Neural cell (in vitro differentiated cells): ENCODE measurements at regions not wholly inside any gene's neighbourhood (a gene's known extent, or its start where the extent isn't known, plus 50 kb on each side); places are given as distances from the start of the nearest gene placed in this dataset.

Experiments used
- H2AFZ ChIP-seq: fragments of 200-600, 300-800 bp; sonication (generic), shearing (Covaris generic); 2 replicates; pipeline ENCODE4 v1.6.0; 2014; ENCODE audit warnings: low read depth, mild to moderate bottlenecking, antibody characterized with exemption, low read length, moderate library complexity
- H3F3A ChIP-seq: fragments of 200-600 bp; shearing (Covaris generic); 2 replicates; pipeline ENCODE4 v1.6.1; 2016; ENCODE audit warnings: mild to moderate bottlenecking, moderate library complexity, mixed read lengths, antibody characterized with exemption, low read length; ENCODE audit not compliant: insufficient read depth, poor library complexity, severe bottlenecking
- H3K27ac ChIP-seq: fragments of 200-600, 300-800 bp; sonication (generic), shearing (Covaris generic); 2 replicates; pipeline ENCODE4 v1.5.1; 2014; ENCODE audit warnings: mild to moderate bottlenecking, low read length, moderate library complexity
- H3K27me3 ChIP-seq: fragments of 300-800, 200-600 bp; sonication (generic), shearing (Covaris generic); 2 replicates; pipeline ENCODE4 v1.6.0; 2014; ENCODE audit warnings: mild to moderate bottlenecking, low read depth, low read length, moderate library complexity; ENCODE audit not compliant: insufficient read depth
- H3K36me3 ChIP-seq: fragments of 300-800, 200-600 bp; sonication (generic), shearing (Covaris generic); 2 replicates; pipeline ENCODE4 v1.5.1; 2014; ENCODE audit warnings: mild to moderate bottlenecking, antibody characterized with exemption, low read length, moderate library complexity; ENCODE audit not compliant: insufficient read depth
- H3K4me2 ChIP-seq: fragments of 300-800, 200-600 bp; sonication (generic), shearing (Covaris generic); 2 replicates; pipeline ENCODE4 v1.6.0; 2014; ENCODE audit warnings: mild to moderate bottlenecking, low read length
- H3K4me3 ChIP-seq: fragments of 300-800, 200-600 bp; sonication (generic), shearing (Covaris generic); 2 replicates; pipeline ENCODE4 v1.5.1; 2014; ENCODE audit warnings: mild to moderate bottlenecking, low read length, moderate library complexity
- H3K79me2 ChIP-seq: fragments of 200-600 bp; shearing (Covaris generic); replicated peaks from 2 replicates; pipeline ENCODE4 v1.6.0; 2014; ENCODE audit warnings: mild to moderate bottlenecking, low read length, moderate library complexity; ENCODE audit not compliant: insufficient read depth
- H3K9ac ChIP-seq: fragments of 300-800, 200-600 bp; sonication (generic), shearing (Covaris generic); 2 replicates; pipeline ENCODE4 v1.6.1; 2016; ENCODE audit warnings: mild to moderate bottlenecking, low read length, mixed read lengths
- H3K9me2 ChIP-seq: fragments of 200-600 bp; shearing (Covaris generic); 2 replicates; pipeline ENCODE4 v1.6.1; 2016; ENCODE audit warnings: mild to moderate bottlenecking, low read length, mixed read lengths; ENCODE audit not compliant: insufficient read depth
- H3K9me3 ChIP-seq: fragments of 200-600, 300-800 bp; sonication (generic), shearing (Covaris generic); 2 replicates; pipeline ENCODE4 v1.6.1; 2016; ENCODE audit warnings: mild to moderate bottlenecking, mixed run types, low read length, moderate library complexity, mixed read lengths
- H4K20me1 ChIP-seq: fragments of 200-600 bp; shearing (Covaris generic); 2 replicates; pipeline ENCODE4 v1.6.1; 2016; ENCODE audit warnings: mild to moderate bottlenecking, mixed run types; ENCODE audit not compliant: insufficient read depth
- EP300 ChIP-seq: fragments of 450-650 bp; conservative IDR thresholded peaks from 2 replicates; pipeline ENCODE4 v1.6.1; 2014; ENCODE audit warnings: antibody characterized with exemption, mild to moderate bottlenecking, moderate library complexity; ENCODE audit not compliant: poor library complexity, severe bottlenecking
- EZH2 ChIP-seq: fragments of 200-600, 300-800 bp; shearing (Covaris generic), sonication (generic); IDR thresholded peaks from 2 replicates; pipeline ENCODE4 v1.6.1; 2014; ENCODE audit warnings: antibody characterized with exemption, low read length, borderline replicate concordance, mild to moderate bottlenecking; ENCODE audit not compliant: insufficient read depth, poor library complexity, severe bottlenecking
- MXI1 ChIP-seq: fragments of 450-650 bp; conservative IDR thresholded peaks from 2 replicates; pipeline ENCODE4 v1.6.1; 2014; ENCODE audit warnings: antibody characterized with exemption, mild to moderate bottlenecking; ENCODE audit not compliant: poor library complexity, severe bottlenecking
- RAD21 ChIP-seq: fragments of 450-650 bp; conservative IDR thresholded peaks from 2 replicates; pipeline ENCODE4 v1.6.1; 2014; ENCODE audit warnings: antibody characterized with exemption, mild to moderate bottlenecking, moderate library complexity
- SMC3 ChIP-seq: fragments of 450-650 bp; conservative IDR thresholded peaks from 2 replicates; pipeline ENCODE4 v1.6.1; 2014; ENCODE audit warnings: antibody characterized with exemption, mild to moderate bottlenecking, moderate library complexity; ENCODE audit not compliant: poor library complexity
- TAF1 ChIP-seq: IDR thresholded peaks from 2 replicates; pipeline ENCODE4 v1.6.1; 2012; ENCODE audit warnings: low read depth
- TF ChIP-seq, protein P1 (sequence below): IDR thresholded peaks from 2 replicates; pipeline ENCODE4 v1.6.1; 2012; ENCODE audit warnings: borderline replicate concordance
- TF ChIP-seq, protein P2 (sequence below): fragments of 450-650 bp; IDR thresholded peaks from 2 replicates; pipeline ENCODE4 v1.5.1; 2014; ENCODE audit warnings: antibody characterized with exemption, mild to moderate bottlenecking, moderate library complexity; ENCODE audit not compliant: poor library complexity, severe bottlenecking

DNA sequence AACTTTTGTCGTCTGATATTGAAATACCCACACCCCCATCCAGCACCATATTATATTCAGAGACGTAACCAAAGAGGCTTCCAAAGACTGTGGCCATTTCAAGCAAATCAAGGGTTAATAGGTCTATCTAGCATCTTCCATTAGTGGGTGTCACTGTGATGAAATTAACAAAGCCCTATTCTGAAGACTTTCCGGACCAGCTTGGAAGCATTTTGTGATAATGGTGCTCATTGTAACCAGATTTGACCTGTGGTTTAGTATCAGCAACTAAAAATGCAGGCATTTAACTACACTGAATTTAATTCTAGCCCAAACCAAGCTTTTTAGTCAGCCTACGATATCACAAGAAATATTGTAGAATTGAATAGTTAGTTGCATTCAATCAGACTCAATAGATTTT, 309.7 kb upstream of the TENM3 start:
- H3K4me3 ChIP-seq = no peak overlapping the region
- no peaks in the 10 kb centered on the region for H3K9me2 ChIP-seq
- H3K27me3 ChIP-seq = no peaks in the 10 kb centered on the region
- no peaks in the 10 kb centered on the region for H3K79me2 ChIP-seq
- no peak for TF ChIP-seq MXI1
- TF ChIP-seq, protein P1, sequence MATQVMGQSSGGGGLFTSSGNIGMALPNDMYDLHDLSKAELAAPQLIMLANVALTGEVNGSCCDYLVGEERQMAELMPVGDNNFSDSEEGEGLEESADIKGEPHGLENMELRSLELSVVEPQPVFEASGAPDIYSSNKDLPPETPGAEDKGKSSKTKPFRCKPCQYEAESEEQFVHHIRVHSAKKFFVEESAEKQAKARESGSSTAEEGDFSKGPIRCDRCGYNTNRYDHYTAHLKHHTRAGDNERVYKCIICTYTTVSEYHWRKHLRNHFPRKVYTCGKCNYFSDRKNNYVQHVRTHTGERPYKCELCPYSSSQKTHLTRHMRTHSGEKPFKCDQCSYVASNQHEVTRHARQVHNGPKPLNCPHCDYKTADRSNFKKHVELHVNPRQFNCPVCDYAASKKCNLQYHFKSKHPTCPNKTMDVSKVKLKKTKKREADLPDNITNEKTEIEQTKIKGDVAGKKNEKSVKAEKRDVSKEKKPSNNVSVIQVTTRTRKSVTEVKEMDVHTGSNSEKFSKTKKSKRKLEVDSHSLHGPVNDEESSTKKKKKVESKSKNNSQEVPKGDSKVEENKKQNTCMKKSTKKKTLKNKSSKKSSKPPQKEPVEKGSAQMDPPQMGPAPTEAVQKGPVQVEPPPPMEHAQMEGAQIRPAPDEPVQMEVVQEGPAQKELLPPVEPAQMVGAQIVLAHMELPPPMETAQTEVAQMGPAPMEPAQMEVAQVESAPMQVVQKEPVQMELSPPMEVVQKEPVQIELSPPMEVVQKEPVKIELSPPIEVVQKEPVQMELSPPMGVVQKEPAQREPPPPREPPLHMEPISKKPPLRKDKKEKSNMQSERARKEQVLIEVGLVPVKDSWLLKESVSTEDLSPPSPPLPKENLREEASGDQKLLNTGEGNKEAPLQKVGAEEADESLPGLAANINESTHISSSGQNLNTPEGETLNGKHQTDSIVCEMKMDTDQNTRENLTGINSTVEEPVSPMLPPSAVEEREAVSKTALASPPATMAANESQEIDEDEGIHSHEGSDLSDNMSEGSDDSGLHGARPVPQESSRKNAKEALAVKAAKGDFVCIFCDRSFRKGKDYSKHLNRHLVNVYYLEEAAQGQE = no peak
- H3K9me3 ChIP-seq = no peaks in the 10 kb centered on the region
- no peaks in the 10 kb centered on the region for H3K36me3 ChIP-seq
- H2AFZ ChIP-seq = no peak overlapping the region
- no peak overlapping the region for H3K27ac ChIP-seq
- H3F3A ChIP-seq = no peaks in the 10 kb centered on the region
- no peak overlapping the region for H3K4me2 ChIP-seq
- no peak overlapping the region for H3K9ac ChIP-seq
- no peaks in the 10 kb centered on the region for H4K20me1 ChIP-seq

DNA sequence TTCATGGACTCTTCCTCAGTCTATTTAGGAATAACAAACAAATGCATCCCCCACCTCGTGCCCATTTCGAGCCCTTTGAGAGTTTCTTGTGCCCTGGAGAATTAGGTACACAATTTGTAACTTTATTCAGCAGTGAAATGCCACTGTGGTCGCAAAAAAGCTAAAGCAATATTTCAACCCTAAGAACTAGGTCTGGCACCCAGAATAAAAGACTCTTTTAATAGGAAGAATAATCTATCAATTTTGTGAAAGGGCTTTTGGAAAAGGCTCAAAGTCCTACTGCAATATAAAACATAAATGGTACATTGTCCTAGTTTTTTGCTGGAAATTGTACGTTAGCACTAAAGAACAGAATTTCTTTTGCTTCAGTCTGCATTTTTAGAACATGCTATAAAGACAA, 304.6 kb upstream of the TENM3 start:
- Histone ChIP-seq H3K36me3 (no peaks in the 10 kb centered on the region), H3K9me2 (no peaks in the 10 kb centered on the region), H3K79me2 (no peaks in the 10 kb centered on the region), H3K9me3 (no peaks in the 10 kb centered on the region), H4K20me1 (no peaks in the 10 kb centered on the region), H3K4me3 (no peak overlapping the region), H2AFZ (no peak overlapping the region), H3K27me3 (no peaks in the 10 kb centered on the region), H3K9ac (no peak overlapping the region), H3K4me2 (no peak overlapping the region), H3F3A (no peaks in the 10 kb centered on the region), H3K27ac (no peak overlapping the region)
- no peak for TF ChIP-seq EP300
- TF ChIP-seq TAF1 = no peak
- TF ChIP-seq SMC3 = no peak
- TF ChIP-seq, protein P1 = no peak
- TF ChIP-seq RAD21 = no peak
- TF ChIP-seq, protein P2, sequence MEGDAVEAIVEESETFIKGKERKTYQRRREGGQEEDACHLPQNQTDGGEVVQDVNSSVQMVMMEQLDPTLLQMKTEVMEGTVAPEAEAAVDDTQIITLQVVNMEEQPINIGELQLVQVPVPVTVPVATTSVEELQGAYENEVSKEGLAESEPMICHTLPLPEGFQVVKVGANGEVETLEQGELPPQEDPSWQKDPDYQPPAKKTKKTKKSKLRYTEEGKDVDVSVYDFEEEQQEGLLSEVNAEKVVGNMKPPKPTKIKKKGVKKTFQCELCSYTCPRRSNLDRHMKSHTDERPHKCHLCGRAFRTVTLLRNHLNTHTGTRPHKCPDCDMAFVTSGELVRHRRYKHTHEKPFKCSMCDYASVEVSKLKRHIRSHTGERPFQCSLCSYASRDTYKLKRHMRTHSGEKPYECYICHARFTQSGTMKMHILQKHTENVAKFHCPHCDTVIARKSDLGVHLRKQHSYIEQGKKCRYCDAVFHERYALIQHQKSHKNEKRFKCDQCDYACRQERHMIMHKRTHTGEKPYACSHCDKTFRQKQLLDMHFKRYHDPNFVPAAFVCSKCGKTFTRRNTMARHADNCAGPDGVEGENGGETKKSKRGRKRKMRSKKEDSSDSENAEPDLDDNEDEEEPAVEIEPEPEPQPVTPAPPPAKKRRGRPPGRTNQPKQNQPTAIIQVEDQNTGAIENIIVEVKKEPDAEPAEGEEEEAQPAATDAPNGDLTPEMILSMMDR = no peak
- TF ChIP-seq EZH2 = no peak
- no peak for TF ChIP-seq MXI1
